Esophagus muscularis mucosa (tissue), 4 donors: ENCODE measurements at regions not wholly inside any gene's neighbourhood (a gene's known extent, or its start where the extent isn't known, plus 50 kb on each side); places are given as distances from the start of the nearest gene placed in this dataset.
"Not testable (repeated sequence)": the region's sequence is repeated elsewhere in the genome, so short reads cannot be mapped to it uniquely, and the experiment has no call there.

Source experiments
- DNase-seq: peaks from one replicate; pipeline ENCODE4 v3.0.0-alpha.2; 2017; ENCODE audit errors: extremely low spot score
- H3K27ac ChIP-seq, 4 donors: fragments of 200-600 bp; sonication (generic); replicated peaks in 1 of 4; 1 replicate in 3 of 4; 2 replicates in 1 of 4; pipeline ENCODE4 v1.5.1; 2016 to 2019; ENCODE audit warnings: mild to moderate bottlenecking in 1 of 4
- H3K27me3 ChIP-seq, 4 donors: fragments of 200-600 bp; sonication (generic); one replicate each; pipeline versions ENCODE4 v1.5.1 to v1.6.0; 2016 to 2019
- H3K36me3 ChIP-seq, 4 donors: fragments of 200-600 bp; sonication (generic); one replicate each; pipeline ENCODE4 v1.5.1; 2016 to 2019
- H3K4me1 ChIP-seq, 4 donors: fragments of 200-600 bp; sonication (generic); one replicate each; pipeline ENCODE4 v1.5.1; 2016 to 2019
- H3K4me3 ChIP-seq, 4 donors: fragments of 200-600 bp; sonication (generic); 1 replicate in 2 of 4; 2 replicates in 2 of 4; pipeline ENCODE4 v1.5.1; 2016 to 2019; ENCODE audit warnings: mild to moderate bottlenecking in 4 of 4, moderate library complexity in 1 of 4
- H3K9me3 ChIP-seq, 4 donors: fragments of 200-600 bp; sonication (generic); 1 replicate in 3 of 4; 2 replicates in 1 of 4; pipeline ENCODE4 v1.5.1; 2016 to 2019
- EP300 ChIP-seq: sonication (generic); formaldehyde crosslinking; IDR thresholded peaks from one replicate; pipeline ENCODE4 v1.6.1; 2017; ENCODE audit warnings: antibody characterized with exemption
- POLR2A ChIP-seq: fragments of 450-650 bp; IDR thresholded peaks from one replicate; pipeline ENCODE4 v1.6.1; 2017; ENCODE audit warnings: antibody characterized with exemption, moderate library complexity, mild to moderate bottlenecking, low read depth
- POLR2AphosphoS5 ChIP-seq, 2 donors: sonication (generic); formaldehyde crosslinking; IDR thresholded peaks; one replicate each; pipeline ENCODE4 v1.6.1; 2017; ENCODE audit warnings: antibody characterized with exemption in 2 of 2
- WGBS: methylation state at CpG from one replicate; pipeline ENCODE4 v1.1.5; 2018; 5-methylcytosine and 5-hydroxymethylcytosine counted together
- intact Hi-C: fragments of 100-400 bp; cut with DNase I; formaldehyde crosslinking; loops from one replicate; pipeline ENCODE4 v1.15.1; 2023
- TF ChIP-seq, protein P1 (sequence below), 3 experiments: fragments of 200-600 bp in 2 of 3; fragments of 450-650 bp in 1 of 3; sonication (generic) in 2 of 3; IDR thresholded peaks; one replicate each; pipeline ENCODE4 v1.5.1; 2017 to 2019; ENCODE audit warnings: antibody characterized with exemption in 3 of 3, mild to moderate bottlenecking in 2 of 3, moderate library complexity in 1 of 3

DNA sequence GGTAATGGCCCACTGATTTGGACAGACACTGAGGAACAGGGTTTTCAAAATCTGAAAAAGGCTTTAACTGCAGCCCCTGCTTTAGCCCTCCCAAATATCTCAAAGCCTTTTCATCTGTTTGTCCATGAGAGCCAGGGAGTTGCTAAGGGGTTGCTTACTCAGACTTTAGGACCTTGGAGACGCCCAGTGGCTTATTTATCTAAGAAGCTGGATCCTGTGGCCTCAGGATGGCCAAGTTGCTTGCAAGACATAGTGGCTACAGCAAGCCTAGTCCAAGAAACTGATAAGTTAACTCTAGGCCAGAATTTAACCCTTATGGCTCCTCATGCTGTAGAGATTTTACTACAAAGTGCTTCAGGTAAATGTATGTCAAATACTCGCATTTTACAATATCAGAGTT is 924.8 kb upstream of the AMELY start:
- no peak for DNase-seq
- no CpG with 5 or more reads among the region's 2 CpGs for WGBS
- no peak overlapping the region for H3K27ac ChIP-seq
- peaks cover 0 to 3% (median 0%) of the 10 kb centered on the region in 4 donors for H3K4me1 ChIP-seq
- H3K27me3 ChIP-seq = no peaks in the 10 kb centered on the region
- TF ChIP-seq POLR2A (no peak), POLR2AphosphoS5 (IDR thresholded peaks at IDR 0.05) (no peak)
- no peak overlapping the region for H3K4me3 ChIP-seq
- no peaks in the 10 kb centered on the region for H3K9me3 ChIP-seq
- intact Hi-C loops = no loop called here
- H3K36me3 ChIP-seq = no peaks in the 10 kb centered on the region

- H3K36me3 ChIP-seq = no peaks in the 10 kb centered on the region
- TF ChIP-seq POLR2A = no peak
- TF ChIP-seq EP300 = no peak
- TF ChIP-seq, protein P1, sequence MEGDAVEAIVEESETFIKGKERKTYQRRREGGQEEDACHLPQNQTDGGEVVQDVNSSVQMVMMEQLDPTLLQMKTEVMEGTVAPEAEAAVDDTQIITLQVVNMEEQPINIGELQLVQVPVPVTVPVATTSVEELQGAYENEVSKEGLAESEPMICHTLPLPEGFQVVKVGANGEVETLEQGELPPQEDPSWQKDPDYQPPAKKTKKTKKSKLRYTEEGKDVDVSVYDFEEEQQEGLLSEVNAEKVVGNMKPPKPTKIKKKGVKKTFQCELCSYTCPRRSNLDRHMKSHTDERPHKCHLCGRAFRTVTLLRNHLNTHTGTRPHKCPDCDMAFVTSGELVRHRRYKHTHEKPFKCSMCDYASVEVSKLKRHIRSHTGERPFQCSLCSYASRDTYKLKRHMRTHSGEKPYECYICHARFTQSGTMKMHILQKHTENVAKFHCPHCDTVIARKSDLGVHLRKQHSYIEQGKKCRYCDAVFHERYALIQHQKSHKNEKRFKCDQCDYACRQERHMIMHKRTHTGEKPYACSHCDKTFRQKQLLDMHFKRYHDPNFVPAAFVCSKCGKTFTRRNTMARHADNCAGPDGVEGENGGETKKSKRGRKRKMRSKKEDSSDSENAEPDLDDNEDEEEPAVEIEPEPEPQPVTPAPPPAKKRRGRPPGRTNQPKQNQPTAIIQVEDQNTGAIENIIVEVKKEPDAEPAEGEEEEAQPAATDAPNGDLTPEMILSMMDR (IDR thresholded peaks at IDR 0.05) = no peak
- TF ChIP-seq POLR2AphosphoS5 (IDR thresholded peaks at IDR 0.05) = no peak
- no peaks in the 10 kb centered on the region for H3K27me3 ChIP-seq
- peaks cover 0 to 3% (median 0%) of the 10 kb centered on the region in 4 donors for H3K4me1 ChIP-seq
- no CpG with 5 or more reads among the region's 5 CpGs for WGBS
- no peak for DNase-seq
- no peak overlapping the region for H3K27ac ChIP-seq
- intact Hi-C loops = no loop called here
- no peak overlapping the region for H3K4me3 ChIP-seq
- H3K9me3 ChIP-seq = no peaks in the 10 kb centered on the region
Observed at GRCh38 chrY:7835416-7835815, 923.9 kb upstream of the AMELY start.

- H3K27me3 ChIP-seq = no peaks in the 10 kb centered on the region
- TF ChIP-seq EP300 (no peak), POLR2AphosphoS5 (IDR thresholded peaks at IDR 0.05) (no peak), POLR2A (no peak)
- TF ChIP-seq, protein P1 (IDR thresholded peaks at IDR 0.05) = no peak
- H3K27ac ChIP-seq = no peak overlapping the region
- DNase-seq = no peak
- peaks cover 0 to 3% (median 0%) of the 10 kb centered on the region in 4 donors for H3K4me1 ChIP-seq
- WGBS = no CpG with 5 or more reads among the region's 2 CpGs
- no peak overlapping the region for H3K4me3 ChIP-seq
- no peaks in the 10 kb centered on the region for H3K9me3 ChIP-seq
- intact Hi-C loops = no loop called here
- no peaks in the 10 kb centered on the region for H3K36me3 ChIP-seq
Observed at GRCh38 chrY:7834284-7834683, 922.7 kb upstream of the AMELY start.

GRCh38 chrY:7830881-7831280 is 919.3 kb upstream of the AMELY start:
- DNase-seq, H3K9me3 ChIP-seq: not testable (repeated sequence)

DNA sequence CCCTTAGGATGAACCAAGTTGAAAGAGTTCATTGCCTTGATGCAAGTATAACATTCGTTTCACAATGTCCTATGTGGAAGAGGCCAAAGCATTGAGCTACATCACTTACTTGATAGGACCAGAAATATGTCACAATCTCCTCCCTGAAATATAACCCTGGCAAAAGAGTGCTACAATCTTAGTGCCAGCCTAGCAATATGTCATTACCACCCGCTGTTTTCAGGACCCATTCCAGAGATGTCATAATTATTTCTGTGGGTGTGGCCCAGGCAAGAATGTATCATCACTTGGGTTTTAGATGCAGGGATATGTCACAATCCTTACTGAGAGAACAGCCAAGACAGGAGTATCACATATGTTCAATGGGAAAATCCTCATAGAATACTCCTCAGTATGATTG is 915.0 kb upstream of the AMELY start:
- no peak for DNase-seq
- no CpG with 5 or more reads among the region's 2 CpGs for WGBS
- Histone ChIP-seq H3K9me3 (no peaks in the 10 kb centered on the region), H3K27ac (no peak overlapping the region), H3K4me1 (no peaks in the 10 kb centered on the region), H3K36me3 (no peaks in the 10 kb centered on the region), H3K4me3 (no peak overlapping the region), H3K27me3 (no peaks in the 10 kb centered on the region)
- TF ChIP-seq EP300 (no peak), POLR2AphosphoS5 (IDR thresholded peaks at IDR 0.05) (no peak), POLR2A (no peak)
- TF ChIP-seq, protein P1 (IDR thresholded peaks at IDR 0.05) = no peak
- intact Hi-C loops = no loop called here

More at GRCh38 chrY:7830881-7831280, 919.3 kb upstream of the AMELY start:
- H3K27ac ChIP-seq, H3K27me3 ChIP-seq, H3K4me3 ChIP-seq, H3K4me1 ChIP-seq, intact Hi-C loops, H3K36me3 ChIP-seq: not testable (repeated sequence)

DNA sequence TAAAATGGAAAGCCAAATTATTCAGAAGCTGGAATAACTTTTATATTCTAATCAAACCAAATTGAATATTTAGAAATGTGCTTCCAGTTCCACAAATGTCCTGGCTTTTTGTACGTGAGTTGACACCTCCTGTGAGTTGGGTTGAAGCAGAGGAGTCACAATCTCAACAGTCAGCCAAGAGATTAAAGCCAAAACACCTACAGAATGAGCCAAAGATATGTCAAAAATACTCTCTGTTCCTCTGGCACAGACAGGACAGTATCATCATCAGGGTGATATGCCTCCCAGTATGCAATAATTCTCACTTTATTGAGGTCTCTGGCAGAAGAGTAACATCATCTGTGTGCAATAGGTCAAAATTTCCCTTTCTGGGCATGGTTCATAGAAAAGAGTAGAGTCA is 914.3 kb upstream of the AMELY start:
- WGBS = no CpG with 5 or more reads among the region's 1 CpG
- no peaks in the 10 kb centered on the region for H3K4me1 ChIP-seq
- DNase-seq = no peak
- TF ChIP-seq EP300 (no peak), POLR2A (no peak), POLR2AphosphoS5 (IDR thresholded peaks at IDR 0.05) (no peak)
- TF ChIP-seq, protein P1 (IDR thresholded peaks at IDR 0.05) = no peak
- H3K9me3 ChIP-seq = no peaks in the 10 kb centered on the region
- no peaks in the 10 kb centered on the region for H3K36me3 ChIP-seq
- H3K27me3 ChIP-seq = no peaks in the 10 kb centered on the region
- intact Hi-C loops = no loop called here
- H3K4me3 ChIP-seq = no peak overlapping the region
- H3K27ac ChIP-seq = no peak overlapping the region
